T-cell (primary cell): ENCODE measurements at regions not wholly inside any gene's neighbourhood (a gene's known extent, or its start where the extent isn't known, plus 50 kb on each side); places are given as distances from the start of the nearest gene placed in this dataset.

Experiments used
- ATAC-seq, 4 experiments: fragments of 200-7000 bp in 3 of 4; fragments of 150-1000 bp in 1 of 4; cut with Tn5 transposase; replicated peaks in 1 of 4; 1 replicate in 3 of 4; 2 replicates in 1 of 4; pipeline ENCODE4 v1.10.0; 2021; ENCODE audit warnings: moderate library complexity in 3 of 4, mild to moderate bottlenecking in 2 of 4, moderate number of reproducible peaks in 1 of 4
- CTCF ChIA-PET, 2 donors: fragments of 300-600 bp; sonication (Branson Sonifier 250); formaldehyde crosslinking; loops; one replicate each; lab custom pipeline; 2022; ENCODE audit warnings: antibody characterized with exemption in 2 of 2; lab: Charles Lee
- POLR2A ChIA-PET, 2 donors: fragments of 300-600 bp; sonication (Branson Sonifier 250); formaldehyde crosslinking; loops; one replicate each; lab custom pipeline; 2022; ENCODE audit warnings: antibody characterized with exemption in 2 of 2; lab: Charles Lee
- DNase-seq, 35 experiments: peaks; one replicate each; pipeline versions ENCODE4 v3.0.0 to v3.0.0-alpha.2; 2013 to 2023
- H3K27ac ChIP-seq: one replicate; pipeline ENCODE4 v1.5.1; 2013; ENCODE audit warnings: low read length
- H3K27me3 ChIP-seq, 2 experiments: replicated peaks in 1 of 2; 1 replicate in 1 of 2; 2 replicates in 1 of 2; pipeline versions ENCODE4 v1.6.1 to v1.7.0; 2013; ENCODE audit warnings: low read length in 1 of 2, mixed read lengths in 1 of 2; ENCODE audit not compliant: control insufficient read depth in 2 of 2, insufficient read depth in 2 of 2; ENCODE audit errors: extremely low read depth in 1 of 2
- H3K36me3 ChIP-seq, 2 donors: 1 replicate in 1 of 2; 2 replicates in 1 of 2; pipeline versions ENCODE4 v1.6.1 to v1.7.0; 2013; ENCODE audit warnings: low read length in 1 of 2; ENCODE audit not compliant: control insufficient read depth in 2 of 2, insufficient read depth in 1 of 2; ENCODE audit errors: extremely low read depth in 1 of 2
- H3K4me1 ChIP-seq, 2 experiments: 1 replicate in 1 of 2; 2 replicates in 1 of 2; pipeline versions ENCODE4 v1.6.1 to v1.7.0; 2013; ENCODE audit warnings: low read length in 2 of 2, mixed read lengths in 1 of 2; ENCODE audit not compliant: insufficient read depth in 2 of 2, control insufficient read depth in 1 of 2; ENCODE audit errors: extremely low read depth in 1 of 2
- H3K4me3 ChIP-seq, 2 donors: 1 replicate in 1 of 2; 2 replicates in 1 of 2; pipeline versions ENCODE4 v1.5.1 to v1.7.0; 2013; ENCODE audit warnings: mild to moderate bottlenecking in 2 of 2, low read length in 1 of 2, moderate library complexity in 1 of 2; ENCODE audit not compliant: control insufficient read depth in 1 of 2; ENCODE audit errors: extremely low read depth in 1 of 2
- H3K9me3 ChIP-seq: 2 replicates; pipeline ENCODE4 v1.7.0; 2013
- H3K27ac Mint-ChIP-seq, 2 donors: one replicate each; pipeline ENCODE4 v1.8.0; 2020 to 2021; ENCODE audit warnings: mild to moderate bottlenecking in 2 of 2, mixed read lengths in 2 of 2
- H3K27me3 Mint-ChIP-seq, 2 donors: one replicate each; pipeline ENCODE4 v1.8.0; 2021 to 2022; ENCODE audit warnings: mixed read lengths in 2 of 2
- H3K36me3 Mint-ChIP-seq: one replicate; pipeline ENCODE4 v1.8.0; 2021; ENCODE audit warnings: mixed read lengths
- H3K4me1 Mint-ChIP-seq, 3 donors: one replicate each; pipeline ENCODE4 v1.8.0; 2020 to 2022; ENCODE audit warnings: mixed read lengths in 3 of 3, mild to moderate bottlenecking in 1 of 3
- H3K4me3 Mint-ChIP-seq, 3 donors: one replicate each; pipeline ENCODE4 v1.8.0; 2020 to 2022; ENCODE audit warnings: mild to moderate bottlenecking in 3 of 3, mixed read lengths in 3 of 3, moderate library complexity in 3 of 3
- H3K9me3 Mint-ChIP-seq, 3 donors: one replicate each; pipeline ENCODE4 v1.8.0; 2020 to 2022; ENCODE audit warnings: mixed read lengths in 3 of 3
- WGBS: methylation state at CpG from one replicate; pipeline ENCODE4 v1.1.5; 2013; ENCODE audit warnings: missing lambda C conversion rate; ENCODE audit not compliant: insufficient coverage; 5-methylcytosine and 5-hydroxymethylcytosine counted together

DNA sequence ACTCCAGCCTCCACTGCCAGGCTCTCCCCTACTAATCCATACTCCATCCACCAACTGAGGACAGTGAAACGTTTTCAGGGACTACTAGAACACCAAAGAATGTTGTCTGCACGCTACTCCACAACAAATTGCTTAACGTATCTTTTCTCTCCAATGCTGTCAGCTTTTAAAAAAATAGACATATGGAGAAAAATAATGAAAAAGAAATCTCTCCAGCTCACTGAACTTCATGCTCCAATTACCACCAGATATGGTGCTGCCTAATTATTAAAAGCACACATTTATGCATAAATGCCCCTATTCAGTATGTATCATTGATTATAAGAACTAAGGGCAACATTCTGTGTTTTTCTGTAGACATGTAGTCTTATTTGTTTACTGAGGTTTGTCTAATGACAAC lies 672.2 kb upstream of the ANO3 start:
- no peak overlapping the region for H3K4me3 ChIP-seq
- POLR2A ChIA-PET: no interaction called here
- no peaks in the 10 kb centered on the region for H3K27me3 ChIP-seq
- no peaks in the 10 kb centered on the region for H3K36me3 ChIP-seq
- Mint-ChIP-seq H3K27ac (no peak overlapping the region), H3K9me3 (peaks cover 5 to 17% (median 15%) of the 10 kb centered on the region in 3 donors), H3K27me3 (no peaks in the 10 kb centered on the region), H3K4me3 (no peak overlapping the region), H3K4me1 (no peaks in the 10 kb centered on the region), H3K36me3 (no peaks in the 10 kb centered on the region)
- no peaks in the 10 kb centered on the region for H3K4me1 ChIP-seq
- CTCF ChIA-PET: no interaction called here
- no CpG with 5 or more reads among the region's 3 CpGs for WGBS
- no peak overlapping the region for H3K27ac ChIP-seq
- ATAC-seq (no peak), DNase-seq (no peak)
- no peaks in the 10 kb centered on the region for H3K9me3 ChIP-seq

GRCh38 chr11:25667871-25668270 lies 664.1 kb upstream of the ANO3 start:
- no peaks in the 10 kb centered on the region for H3K27me3 Mint-ChIP-seq
- DNase-seq: no peak
- Histone ChIP-seq H3K27me3 (no peaks in the 10 kb centered on the region), H3K36me3 (no peaks in the 10 kb centered on the region), H3K4me3 (no peak overlapping the region), H3K4me1 (no peaks in the 10 kb centered on the region), H3K27ac (no peak overlapping the region), H3K9me3 (no peaks in the 10 kb centered on the region)
- no peak overlapping the region for H3K27ac Mint-ChIP-seq
- no peaks in the 10 kb centered on the region for H3K4me1 Mint-ChIP-seq
- WGBS: no CpG with 5 or more reads among the region's 1 CpG
- no peaks in the 10 kb centered on the region for H3K36me3 Mint-ChIP-seq
- ATAC-seq: no peak
- ChIA-PET CTCF (no interaction called here), POLR2A (no interaction called here)
- H3K4me3 Mint-ChIP-seq: no peak overlapping the region
- H3K9me3 Mint-ChIP-seq: peaks cover 11 to 40% (median 12%) of the 10 kb centered on the region in 3 donors

- ATAC-seq (no peak), DNase-seq (no peak)
- Mint-ChIP-seq H3K27ac (no peak overlapping the region), H3K9me3 (peaks cover 7 to 22% (median 12%) of the 10 kb centered on the region in 3 donors), H3K4me1 (no peaks in the 10 kb centered on the region), H3K27me3 (no peaks in the 10 kb centered on the region), H3K36me3 (no peaks in the 10 kb centered on the region), H3K4me3 (no peak overlapping the region)
- no peak overlapping the region for H3K27ac ChIP-seq
- H3K4me1 ChIP-seq: no peaks in the 10 kb centered on the region
- H3K4me3 ChIP-seq: no peak overlapping the region
- WGBS: 88% methylated on average over 6 of the region's 8 CpGs
- no peaks in the 10 kb centered on the region for H3K36me3 ChIP-seq
- no peaks in the 10 kb centered on the region for H3K9me3 ChIP-seq
- no peaks in the 10 kb centered on the region for H3K27me3 ChIP-seq
- POLR2A ChIA-PET: no interaction called here
- CTCF ChIA-PET: no interaction called here
Observed at GRCh38 chr11:25691959-25692358, 640.0 kb upstream of the ANO3 start.

GRCh38 chr11:25702417-25702816 lies 629.5 kb upstream of the ANO3 start:
- Histone ChIP-seq H3K4me3 (no peak overlapping the region), H3K27me3 (no peaks in the 10 kb centered on the region), H3K9me3 (no peaks in the 10 kb centered on the region), H3K27ac (no peak overlapping the region), H3K4me1 (no peaks in the 10 kb centered on the region), H3K36me3 (no peaks in the 10 kb centered on the region)
- ChIA-PET CTCF (no interaction called here), POLR2A (no interaction called here)
- H3K9me3 Mint-ChIP-seq: peaks cover 7 to 23% (median 17%) of the 10 kb centered on the region in 3 donors
- H3K4me1 Mint-ChIP-seq: no peaks in the 10 kb centered on the region
- H3K27ac Mint-ChIP-seq: no peak overlapping the region
- ATAC-seq (no peak), DNase-seq (no peak)
- H3K36me3 Mint-ChIP-seq: no peaks in the 10 kb centered on the region
- H3K4me3 Mint-ChIP-seq: no peak overlapping the region
- WGBS: 100% methylated on average over 1 of the region's 1 CpG
- no peaks in the 10 kb centered on the region for H3K27me3 Mint-ChIP-seq

- H3K4me3 Mint-ChIP-seq: no peak overlapping the region
- no peaks in the 10 kb centered on the region for H3K36me3 ChIP-seq
- no peaks in the 10 kb centered on the region for H3K27me3 ChIP-seq
- H3K27ac Mint-ChIP-seq: no peak overlapping the region
- DNase-seq (no peak), ATAC-seq (no peak)
- no peaks in the 10 kb centered on the region for H3K9me3 ChIP-seq
- CTCF ChIA-PET: interaction anchor here in 1 of 2 donors (0.7 kb wide), 1 partner anchor 110 kb away, joined by 3 read pairs; no protein-coding TSS in a partner anchor
- H3K27ac ChIP-seq: no peak overlapping the region
- no peak overlapping the region for H3K4me3 ChIP-seq
- peaks cover 15 to 20% (median 17%) of the 10 kb centered on the region in 3 donors for H3K9me3 Mint-ChIP-seq
- H3K36me3 Mint-ChIP-seq: no peaks in the 10 kb centered on the region
- H3K4me1 Mint-ChIP-seq: no peaks in the 10 kb centered on the region
- H3K27me3 Mint-ChIP-seq: no peaks in the 10 kb centered on the region
- POLR2A ChIA-PET: interaction anchor here in 1 of 2 donors (0.6 kb wide), 1 partner anchor 27 kb away, joined by 6 read pairs; no protein-coding TSS in a partner anchor
- H3K4me1 ChIP-seq: no peaks in the 10 kb centered on the region
Observed at GRCh38 chr11:25710975-25711374, 621.0 kb upstream of the ANO3 start.

DNA sequence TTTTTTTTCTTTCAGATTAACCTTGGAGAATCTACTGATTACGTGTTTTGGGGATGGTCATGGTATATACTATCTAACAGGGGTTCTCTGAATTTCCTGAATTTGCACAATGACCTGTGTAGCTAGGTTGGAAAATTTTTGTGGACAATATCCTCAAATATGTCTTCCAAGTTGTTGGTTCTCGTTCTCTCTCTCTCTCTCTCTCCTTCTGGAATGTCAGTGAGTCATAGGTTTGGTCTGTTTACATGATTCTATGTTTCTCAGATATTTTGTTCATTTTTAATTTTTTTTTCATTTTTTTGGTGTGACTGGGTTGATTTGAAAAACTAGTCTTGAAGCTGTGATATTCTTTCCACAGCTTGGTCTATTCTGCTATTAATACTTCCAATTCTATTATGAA lies 604.0 kb upstream of the ANO3 start:
- Histone ChIP-seq H3K4me3 (no peak overlapping the region), H3K4me1 (no peaks in the 10 kb centered on the region), H3K27ac (no peak overlapping the region), H3K9me3 (no peaks in the 10 kb centered on the region), H3K27me3 (no peaks in the 10 kb centered on the region), H3K36me3 (no peaks in the 10 kb centered on the region)
- no peak overlapping the region for H3K4me3 Mint-ChIP-seq
- H3K27me3 Mint-ChIP-seq: no peaks in the 10 kb centered on the region
- peaks cover 19 to 44% (median 21%) of the 10 kb centered on the region in 3 donors for H3K9me3 Mint-ChIP-seq
- no peak overlapping the region for H3K27ac Mint-ChIP-seq
- ATAC-seq: no peak
- POLR2A ChIA-PET: no interaction called here
- DNase-seq: no peak
- CTCF ChIA-PET: no interaction called here
- H3K4me1 Mint-ChIP-seq: no peaks in the 10 kb centered on the region
- no CpG with 5 or more reads among the region's 2 CpGs for WGBS
- no peaks in the 10 kb centered on the region for H3K36me3 Mint-ChIP-seq

DNA sequence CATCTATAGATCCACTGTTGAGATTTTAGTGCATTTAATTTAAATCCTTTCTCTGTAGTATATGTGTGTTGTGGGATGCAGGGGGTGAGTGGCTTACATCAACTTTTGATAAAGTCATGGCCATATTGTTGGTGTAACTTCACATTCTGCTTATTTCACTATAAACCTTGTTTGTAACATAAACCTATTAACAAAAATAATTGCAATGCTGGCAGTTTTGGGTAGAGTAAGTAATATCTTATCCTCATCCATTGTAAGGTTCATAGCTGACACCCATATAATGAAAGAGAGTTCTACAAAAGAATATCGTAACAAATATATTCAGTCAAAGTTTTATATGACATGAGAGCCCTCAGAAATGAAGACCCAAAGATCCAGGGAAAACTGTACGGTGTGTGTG lies 601.7 kb upstream of the ANO3 start:
- no CpG with 5 or more reads among the region's 2 CpGs for WGBS

More for the DNA sequence above, 601.7 kb upstream of the ANO3 start:
- Histone ChIP-seq H3K27me3 (no peaks in the 10 kb centered on the region), H3K4me1 (no peaks in the 10 kb centered on the region), H3K36me3 (no peaks in the 10 kb centered on the region), H3K4me3 (no peak overlapping the region), H3K27ac (no peak overlapping the region), H3K9me3 (no peaks in the 10 kb centered on the region)
- no peaks in the 10 kb centered on the region for H3K36me3 Mint-ChIP-seq
- no peak overlapping the region for H3K4me3 Mint-ChIP-seq
- POLR2A ChIA-PET: interaction anchor here in 1 of 2 donors (0.5 kb wide), 1 partner anchor 1032 kb away, joined by 3 read pairs; no protein-coding TSS in a partner anchor
- CTCF ChIA-PET: no interaction called here
- DNase-seq (no peak), ATAC-seq (no peak)
- no peak overlapping the region for H3K27ac Mint-ChIP-seq
- H3K4me1 Mint-ChIP-seq: no peaks in the 10 kb centered on the region
- peaks cover 17 to 37% (median 19%) of the 10 kb centered on the region in 3 donors for H3K9me3 Mint-ChIP-seq
- H3K27me3 Mint-ChIP-seq: no peaks in the 10 kb centered on the region
